ENCODE measurements at regions not wholly inside any gene's neighbourhood (a gene's known extent, or its start where the extent isn't known, plus 50 kb on each side); places are given as distances from the start of the nearest gene placed in this dataset.
A peak's percentile ranks its signal among the peaks of the same experiment; 100 is the strongest.

DNA sequence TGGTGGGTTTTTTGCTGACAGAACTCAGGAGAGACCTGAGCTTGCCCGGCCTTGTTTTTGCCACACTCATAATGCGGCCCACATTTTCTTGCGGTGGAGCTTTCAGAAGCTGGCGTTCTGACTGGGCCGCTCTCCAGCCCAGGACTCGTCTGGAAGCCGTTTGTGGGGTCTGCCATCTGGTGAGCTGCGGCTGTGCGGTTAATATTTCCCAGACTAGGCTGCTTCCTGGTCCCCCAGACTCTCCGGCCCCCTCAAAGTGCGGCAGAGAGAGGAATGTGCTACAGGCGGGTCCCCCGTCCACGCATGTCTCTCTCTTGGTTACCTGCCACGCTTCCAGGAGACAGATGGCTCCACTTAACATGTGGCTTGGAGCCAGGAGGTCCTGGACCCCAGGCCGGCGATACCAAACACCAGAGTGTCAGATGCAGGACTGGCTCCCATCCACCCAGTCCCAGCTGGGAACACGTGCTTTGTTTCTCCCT lies 128.9 kb upstream of the PMEPA1 start:
- no peak for DNase-seq

DNA sequence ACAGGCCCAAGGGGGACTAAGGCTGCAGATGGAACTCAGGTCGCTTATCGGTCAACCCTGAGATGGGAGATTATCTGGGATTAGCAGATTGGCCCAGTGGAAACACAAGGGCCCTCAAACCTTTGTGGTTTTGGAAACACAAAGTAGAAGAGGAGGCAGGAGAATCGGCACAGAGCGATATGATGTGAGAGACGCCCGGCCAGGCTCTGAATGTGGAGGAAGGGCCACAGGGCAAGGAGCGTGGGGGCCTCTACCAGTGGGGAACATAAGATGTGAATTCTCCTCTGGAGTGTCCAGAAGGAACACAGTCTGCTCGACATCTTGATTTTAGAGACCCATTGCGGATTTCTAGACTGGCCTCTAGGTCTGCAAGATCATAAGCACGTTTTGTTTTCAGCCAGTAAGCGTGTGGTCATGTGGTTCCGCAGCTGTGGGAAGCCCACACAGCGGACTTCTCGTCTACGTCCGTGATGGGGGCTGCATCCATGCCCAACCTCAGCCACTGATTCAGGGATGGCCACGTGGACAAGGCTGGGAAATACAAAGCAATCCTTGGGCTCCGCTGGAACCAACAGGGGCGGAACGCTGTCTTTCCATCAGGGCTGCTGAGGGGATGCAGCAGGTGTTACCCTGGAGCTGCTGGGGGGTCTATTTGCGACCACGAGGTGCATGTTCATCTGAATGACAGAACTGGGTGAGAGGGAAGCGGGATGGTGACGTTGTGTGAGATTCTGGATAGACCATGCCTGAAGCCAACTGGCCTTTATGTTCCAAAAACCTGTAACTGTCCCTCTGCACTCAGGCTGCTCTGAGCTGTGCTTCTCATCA lies 127.6 kb upstream of the PMEPA1 start:
- DNase-seq: no peak

DNA sequence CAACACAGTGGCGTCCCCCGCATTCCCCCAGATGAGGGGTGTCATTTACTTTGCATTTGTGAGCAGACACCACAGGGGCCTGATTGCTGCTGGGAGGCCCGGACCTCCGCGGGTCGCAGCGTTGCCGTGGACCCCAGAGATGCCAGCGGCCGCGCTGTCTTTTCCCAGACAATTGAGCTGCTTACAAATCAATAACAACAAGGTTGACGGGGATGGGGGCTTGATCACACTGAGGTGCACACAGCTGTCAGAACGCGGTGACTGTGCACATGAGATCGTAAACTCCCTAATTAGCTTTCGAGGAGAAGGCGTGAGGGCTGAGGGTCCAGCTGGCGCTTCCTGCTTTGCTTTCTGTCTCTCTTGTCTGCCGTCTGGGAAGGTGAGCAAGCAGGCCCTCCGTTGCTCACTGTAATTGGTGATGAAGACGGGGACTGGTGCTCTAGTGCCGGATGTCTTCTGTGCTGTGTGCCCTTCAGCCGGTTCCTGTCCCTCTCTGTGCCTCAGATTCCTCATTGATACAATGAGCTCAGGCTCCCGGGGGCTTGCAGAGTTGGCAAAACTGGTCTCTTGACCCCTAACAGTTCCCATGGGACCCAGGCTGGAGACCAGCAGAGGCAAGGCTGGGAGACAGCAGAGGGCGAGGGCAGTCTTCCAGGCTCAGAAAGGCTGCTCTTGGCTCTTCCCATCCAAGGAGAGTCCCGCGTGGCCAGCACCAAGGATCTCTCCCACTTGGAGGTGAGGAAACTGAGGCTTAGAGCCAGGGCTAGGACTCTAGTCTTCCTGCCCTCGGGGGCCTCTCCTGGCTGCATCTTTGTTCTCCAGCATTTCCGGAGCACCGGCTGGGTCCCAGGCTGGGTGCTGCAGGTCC lies 126.0 kb upstream of the PMEPA1 start:
- DNase-seq: peak; percentile 27

DNA sequence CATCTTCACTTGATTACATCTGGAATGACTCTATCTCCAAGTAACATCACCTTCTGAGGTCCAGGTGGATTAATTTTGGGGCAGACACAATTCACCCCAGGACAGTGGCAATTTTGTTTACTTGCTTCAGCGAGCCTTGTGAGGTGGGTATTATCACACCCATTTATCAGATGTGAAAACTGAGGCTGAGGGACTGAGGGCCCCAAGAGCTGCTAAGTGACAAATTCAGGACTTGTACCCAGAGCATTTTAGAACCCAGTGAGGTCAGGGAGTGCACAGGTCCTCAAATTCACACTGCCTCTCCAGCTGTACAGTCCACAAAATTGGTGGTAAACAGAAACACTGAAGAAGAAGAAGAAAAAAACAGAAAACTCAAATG lies 125.2 kb upstream of the PMEPA1 start:
- DNase-seq: no peak

DNA sequence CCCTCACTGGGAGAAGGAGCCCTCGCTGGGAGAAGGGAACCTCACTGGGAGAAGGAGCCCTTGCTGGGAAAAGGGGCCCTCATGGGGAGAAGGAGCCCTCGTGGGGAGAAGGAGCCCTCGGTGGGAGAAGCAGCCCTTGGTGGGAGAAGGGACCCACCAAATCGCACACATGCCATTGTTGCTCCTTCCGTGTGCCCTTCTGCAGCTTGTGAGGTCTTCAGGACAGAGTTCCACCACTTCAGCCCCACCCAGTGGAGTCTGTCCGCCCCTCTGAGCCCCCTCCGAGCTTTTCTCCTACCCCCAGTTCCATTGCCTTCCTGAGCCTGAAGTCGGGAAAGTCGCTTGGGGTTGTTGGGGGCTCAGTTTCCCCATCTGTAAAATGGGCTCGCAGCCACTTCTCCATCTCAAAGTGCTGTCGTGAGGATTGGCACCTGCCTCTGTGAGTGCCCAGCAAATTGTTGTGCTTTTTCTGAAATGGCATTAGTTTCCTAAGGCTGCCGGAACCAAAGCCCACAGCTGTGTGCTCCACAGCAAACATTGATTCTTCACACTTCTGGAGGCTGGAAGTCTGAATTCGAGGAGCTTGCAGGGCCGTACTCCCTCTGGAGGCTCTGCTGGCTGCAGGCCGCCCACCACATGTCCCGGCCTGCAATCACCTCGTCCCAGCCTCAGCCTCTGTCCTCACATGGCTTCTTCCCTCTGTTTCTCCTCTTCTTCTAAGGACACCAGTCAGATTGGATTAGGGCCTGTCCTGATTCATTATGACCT lies 124.7 kb upstream of the PMEPA1 start:
- DNase-seq: no peak

DNA sequence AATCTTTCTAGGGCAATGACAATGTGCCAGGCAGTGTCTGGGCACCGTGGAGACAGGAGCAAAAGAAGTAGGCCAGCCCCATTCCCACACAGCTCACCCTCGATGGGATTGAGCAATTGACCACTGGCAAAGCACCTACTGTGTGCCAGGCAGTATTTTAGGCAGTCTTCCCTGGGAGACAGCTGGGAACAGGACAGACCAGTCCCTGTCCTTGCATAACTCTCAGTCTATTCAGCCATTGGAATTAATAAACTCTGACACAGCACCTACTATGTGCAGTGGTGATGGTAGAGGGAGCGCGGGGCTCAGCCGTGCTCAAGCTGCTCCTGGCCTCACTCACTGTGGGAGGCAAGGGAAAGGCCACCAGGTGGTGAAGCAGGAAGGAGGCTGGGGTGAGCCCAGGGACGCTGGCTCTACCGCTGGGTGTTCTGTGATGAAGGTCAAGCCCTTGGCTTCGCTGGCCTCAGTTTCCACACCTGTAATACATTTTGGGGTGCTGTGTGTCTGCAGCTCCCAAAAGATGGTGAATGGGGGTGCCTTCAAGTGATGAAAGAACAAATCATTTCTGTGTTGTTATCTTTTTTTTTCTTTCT lies 122.3 kb upstream of the PMEPA1 start:
- no peak for DNase-seq

DNA sequence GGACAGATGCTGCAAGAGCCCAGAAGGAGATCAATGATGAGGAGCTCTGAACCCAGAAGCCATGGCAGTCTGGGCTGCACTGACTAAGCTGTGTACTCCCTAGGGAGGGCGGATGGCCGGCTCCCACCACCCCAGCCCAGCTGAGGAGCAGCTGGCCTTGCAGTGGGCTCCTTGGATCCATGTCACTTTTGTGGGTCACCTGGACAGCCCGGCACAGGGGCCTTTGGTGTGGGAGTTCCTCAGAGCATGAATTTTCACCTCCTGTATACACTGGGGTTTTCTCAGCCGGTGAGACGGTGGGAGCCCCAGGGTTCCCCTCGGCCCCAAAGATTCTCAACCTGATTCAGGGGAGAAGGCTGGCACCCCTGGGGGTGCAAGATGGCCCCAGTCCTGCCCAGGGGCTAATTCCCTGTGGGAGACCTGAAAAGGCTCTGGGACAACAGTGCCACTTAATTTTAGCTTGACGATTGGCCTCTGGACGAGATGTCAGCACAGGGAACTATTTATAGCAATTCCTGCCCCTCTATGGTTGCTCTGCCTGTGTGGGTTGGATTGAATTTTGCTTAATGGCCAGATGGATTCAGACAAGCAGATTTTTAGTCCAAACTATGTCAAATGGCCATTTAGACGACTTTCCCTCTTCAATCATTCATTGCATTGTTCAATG lies 121.6 kb upstream of the PMEPA1 start:
- no peak for DNase-seq

DNA sequence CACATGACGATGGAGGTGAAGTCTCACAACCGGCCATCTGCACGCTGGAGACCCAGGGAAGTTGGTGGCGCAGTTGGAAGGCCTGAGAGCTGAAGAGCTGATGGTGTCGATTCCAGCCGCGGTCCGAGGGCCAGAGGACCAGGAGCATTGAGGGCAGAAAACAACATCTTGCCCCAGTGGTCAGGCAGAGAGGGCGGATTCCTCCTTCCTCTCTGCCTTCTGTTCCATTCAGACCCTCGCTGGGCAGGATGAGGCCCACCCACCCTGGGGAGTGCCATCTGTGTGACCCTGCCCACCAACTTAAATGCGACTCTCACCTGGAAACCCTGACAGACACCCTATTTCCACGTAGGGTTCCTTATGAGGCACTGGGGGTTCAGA lies 120.7 kb upstream of the PMEPA1 start:
- no peak for DNase-seq

DNA sequence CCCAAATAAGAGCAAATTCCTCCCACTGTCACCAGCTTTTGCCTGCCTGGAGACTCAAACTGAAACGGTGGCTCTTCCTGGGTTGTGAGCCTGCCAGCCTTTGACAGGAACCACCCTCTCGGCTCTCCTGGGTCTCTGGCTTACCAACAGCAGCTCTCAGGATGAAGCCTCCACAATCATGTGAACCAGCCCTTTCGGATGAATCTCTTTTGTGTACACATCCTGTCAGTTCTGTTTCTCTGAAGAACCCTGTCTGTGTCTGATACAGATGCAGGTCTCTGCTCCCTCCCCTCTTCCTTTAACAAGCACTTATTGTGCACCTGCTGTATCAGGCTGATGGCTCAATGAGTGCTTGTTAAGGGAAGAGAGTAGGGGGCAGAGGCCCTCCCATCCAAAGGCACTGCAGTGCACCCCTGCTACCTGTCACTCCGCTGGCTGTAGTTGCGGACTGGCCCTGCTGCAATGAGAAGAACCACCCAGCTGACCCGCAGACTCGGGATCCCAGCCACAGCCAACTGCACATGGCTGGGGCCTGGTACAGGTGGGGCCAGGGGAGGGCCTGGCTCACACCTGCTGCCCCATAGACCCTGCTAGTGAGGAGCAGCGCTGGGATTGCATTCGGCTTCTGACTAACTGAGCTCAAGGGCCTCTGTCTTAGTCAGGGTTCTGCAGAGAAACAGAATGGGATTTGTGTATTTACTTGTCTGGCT lies 120.1 kb upstream of the PMEPA1 start:
- DNase-seq: no peak

DNA sequence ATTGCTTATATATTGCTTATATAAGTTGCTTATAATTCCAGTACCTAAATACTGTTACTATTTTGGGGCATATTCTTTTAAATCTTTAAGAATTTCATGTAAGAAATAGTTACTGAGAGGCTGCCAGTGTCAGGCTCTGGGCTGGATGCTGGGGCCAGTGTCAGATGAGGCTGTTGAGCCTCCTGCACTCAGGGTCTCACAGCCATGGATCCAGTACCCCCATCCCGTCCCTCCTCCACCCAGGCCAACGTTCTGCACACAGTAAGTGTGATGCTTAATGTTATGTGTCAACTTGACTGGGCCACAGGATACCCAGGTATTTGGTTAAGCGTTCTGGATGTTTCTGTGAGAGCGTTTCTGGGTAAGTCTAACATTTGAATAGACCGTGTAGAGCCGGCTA lies 119.5 kb upstream of the PMEPA1 start:
- DNase-seq: no peak

DNA sequence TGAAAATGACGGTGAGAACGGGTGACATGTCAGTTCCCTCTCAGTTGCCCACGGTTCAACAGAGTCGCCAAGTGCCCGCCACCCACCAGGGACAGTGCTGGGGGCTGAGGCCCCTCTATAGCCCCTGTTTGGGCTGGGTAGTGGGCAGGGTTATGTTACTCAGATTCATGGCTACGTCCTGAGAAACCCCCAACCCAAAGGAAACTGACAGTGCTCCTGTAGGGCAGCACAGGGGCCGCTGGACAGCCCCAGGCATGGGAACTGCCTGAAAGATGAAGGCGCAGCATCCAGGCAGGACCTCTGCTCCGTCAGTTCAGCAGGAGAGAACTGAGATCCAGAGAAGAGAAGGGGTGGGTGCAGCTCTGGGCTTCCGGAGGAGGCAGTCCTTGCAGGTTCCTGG lies 118.9 kb upstream of the PMEPA1 start:
- DNase-seq: no peak

DNA sequence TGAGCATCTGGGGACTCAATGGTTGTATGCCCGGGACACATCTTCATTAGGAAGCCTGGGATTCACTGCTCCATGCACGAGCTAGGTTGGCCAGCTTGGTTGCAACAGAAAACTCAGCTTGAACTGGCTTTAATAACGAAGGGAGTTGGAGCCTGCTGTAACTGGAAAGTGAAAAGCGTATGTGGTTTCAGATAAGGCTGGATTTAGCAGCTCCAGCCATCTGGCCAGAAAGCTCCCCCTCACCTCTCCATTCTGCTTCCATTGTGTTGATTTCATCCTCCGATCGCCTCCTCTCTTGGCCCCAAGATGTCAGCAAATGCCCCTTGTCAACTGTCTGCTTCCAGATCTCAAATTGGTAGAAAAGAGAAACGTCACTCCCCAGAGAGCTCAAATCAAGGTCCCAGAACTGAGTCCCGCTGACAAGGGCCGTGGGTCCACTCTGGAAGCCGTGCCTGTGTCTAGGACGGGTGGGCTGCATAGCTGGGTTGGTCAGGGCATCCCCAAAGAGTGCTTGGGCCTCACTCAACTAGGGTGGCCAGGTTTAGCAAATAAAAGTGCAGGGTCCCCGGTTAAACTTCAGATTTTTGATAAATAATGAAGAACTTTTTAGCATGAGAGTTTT lies 117.0 kb upstream of the PMEPA1 start:
- no peak for DNase-seq

DNA sequence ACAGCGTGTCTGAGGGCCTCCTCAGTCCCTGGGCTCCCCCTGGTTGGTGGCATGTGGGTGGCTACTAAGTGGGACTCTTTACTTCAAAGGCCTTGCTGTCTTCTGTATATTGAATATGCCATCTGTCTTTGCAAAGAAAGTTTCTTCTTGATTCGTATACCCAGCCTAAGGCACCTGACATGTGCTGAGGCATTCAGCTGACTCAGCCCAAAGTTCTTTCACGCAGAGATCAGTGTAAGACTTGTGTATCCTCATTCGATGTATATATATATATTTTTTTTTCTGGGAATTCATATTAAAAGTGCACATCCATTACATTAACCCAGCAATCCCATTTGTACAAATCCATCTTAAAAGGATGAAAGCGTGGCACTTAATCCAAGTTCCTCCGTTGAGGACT lies 115.1 kb upstream of the PMEPA1 start:
- DNase-seq: no peak

DNA sequence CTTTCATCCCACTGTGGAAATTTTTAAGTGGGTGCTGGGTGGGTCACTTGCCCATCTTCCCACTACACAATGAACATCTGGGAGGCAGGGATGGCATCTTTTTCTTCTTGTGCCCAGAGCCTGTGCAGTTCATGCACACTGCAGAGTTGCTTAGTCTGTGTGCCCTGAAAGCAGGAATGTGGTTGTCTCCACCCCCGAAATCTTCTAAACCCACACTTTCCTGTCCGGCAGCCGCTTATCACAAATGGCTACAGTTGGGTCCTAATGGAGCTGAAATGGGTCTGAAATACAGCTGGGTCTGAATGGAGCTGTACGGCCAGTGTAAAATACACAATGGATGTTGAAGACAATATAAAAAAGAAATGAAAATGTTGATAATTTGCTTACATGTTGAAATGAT lies 112.1 kb upstream of the PMEPA1 start:
- DNase-seq: no peak

DNA sequence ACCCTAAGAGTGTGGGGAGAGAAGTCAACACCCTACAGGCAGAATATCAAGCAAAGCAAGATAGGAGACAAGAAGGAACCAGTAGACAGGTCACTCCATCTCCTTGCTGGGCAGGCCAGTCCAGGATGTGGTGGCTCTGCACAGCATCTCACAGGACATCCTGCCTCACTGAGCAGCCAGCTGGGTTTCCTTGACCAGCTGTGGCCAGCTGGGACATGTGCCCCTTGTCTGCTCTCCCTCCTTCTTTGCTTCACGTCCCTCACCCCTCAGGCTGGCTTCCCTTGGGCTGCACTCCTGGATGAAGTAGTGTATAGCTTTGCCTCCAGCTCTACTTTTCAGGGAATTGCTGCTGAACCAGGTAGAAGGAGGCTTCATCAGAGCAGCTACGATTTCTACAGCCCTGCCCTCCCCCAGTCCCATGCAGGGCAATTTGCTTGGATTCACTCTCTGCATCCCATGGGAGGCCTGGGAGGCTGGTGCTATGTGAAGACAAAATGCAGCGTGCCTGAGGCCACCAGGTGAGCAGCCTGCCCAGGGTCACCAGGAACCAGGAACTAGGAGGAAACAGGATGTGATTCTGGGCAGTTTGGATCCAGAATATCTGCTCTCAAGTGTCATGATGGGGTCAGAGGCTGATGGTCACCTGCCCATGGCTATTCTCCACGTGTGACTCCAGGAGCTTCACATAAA lies 110.0 kb upstream of the PMEPA1 start:
- no peak for DNase-seq

DNA sequence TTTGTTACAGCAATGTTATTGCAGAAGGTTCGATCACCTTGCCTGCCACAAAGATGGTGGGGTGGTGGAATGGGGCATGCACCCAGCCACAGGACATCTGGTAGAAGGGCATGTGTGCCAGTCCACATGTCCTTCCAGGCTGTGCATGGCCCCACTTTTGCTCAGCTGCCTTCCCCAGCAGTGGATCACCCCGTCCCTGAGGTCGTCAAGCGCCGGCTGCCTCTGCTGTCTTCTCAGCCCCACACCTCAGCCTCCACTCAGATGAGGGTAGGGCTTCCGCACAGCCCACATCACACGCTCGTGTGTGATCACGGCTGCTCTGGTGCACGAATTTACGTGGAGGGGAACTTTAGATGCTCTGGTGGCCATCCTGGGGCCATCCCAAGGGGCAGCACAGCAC lies 109.5 kb upstream of the PMEPA1 start:
- no peak for DNase-seq

DNA sequence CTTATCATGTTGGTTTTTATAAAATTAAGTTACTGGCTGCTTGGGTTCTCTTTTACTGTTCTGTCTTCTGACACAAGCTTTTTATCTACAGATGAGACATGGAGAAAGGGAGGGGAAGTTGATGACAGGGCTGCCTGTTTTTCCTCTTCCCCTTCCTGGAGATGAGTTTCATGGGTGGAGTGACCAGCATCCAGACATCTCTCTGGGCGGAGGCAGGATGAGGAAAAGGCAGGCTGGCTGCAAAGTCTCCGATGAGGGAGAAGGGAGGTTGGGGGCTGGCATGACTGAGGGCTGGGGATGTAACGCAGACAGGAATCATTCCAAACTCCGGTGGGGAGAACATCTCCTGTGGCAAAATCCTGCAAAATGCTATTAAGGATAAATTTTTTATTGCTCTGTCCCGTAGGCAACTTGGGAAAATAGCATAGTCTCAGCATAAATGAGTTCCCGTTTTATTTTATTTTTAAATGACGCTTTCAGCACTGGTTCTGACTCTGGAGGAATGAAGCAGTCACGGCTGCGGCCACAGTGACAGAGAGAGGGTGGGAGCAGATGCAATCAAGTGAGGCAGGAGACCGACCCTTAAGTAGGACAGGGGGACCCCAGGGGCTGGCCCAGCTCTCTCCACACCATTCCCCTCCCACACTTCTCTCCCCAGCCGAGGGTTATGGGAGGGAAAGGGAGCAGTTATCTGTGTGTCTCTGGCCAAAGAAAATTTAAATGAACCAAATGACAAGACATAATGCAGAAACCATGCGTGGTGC lies 108.8 kb upstream of the PMEPA1 start:
- DNase-seq: no peak

DNA sequence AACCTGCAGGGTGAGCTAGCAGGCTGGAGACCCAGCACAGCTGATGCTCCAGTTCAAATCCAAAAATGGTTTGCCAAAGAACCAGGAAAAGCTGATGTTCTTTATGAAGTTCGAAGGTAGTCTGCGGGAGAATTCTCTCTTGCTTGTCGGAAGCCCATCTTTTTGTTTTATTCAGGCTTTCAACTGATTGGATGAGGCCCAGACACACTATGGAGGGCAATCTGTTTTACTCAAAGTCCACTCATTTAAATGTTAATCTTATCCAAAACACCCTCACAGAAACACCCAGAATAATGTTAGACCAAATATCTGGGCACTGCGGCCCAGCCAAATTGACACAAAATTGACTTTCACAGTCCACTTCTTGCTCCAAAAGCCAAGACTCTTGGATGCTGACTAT lies 105.6 kb upstream of the PMEPA1 start:
- DNase-seq: no peak

DNA sequence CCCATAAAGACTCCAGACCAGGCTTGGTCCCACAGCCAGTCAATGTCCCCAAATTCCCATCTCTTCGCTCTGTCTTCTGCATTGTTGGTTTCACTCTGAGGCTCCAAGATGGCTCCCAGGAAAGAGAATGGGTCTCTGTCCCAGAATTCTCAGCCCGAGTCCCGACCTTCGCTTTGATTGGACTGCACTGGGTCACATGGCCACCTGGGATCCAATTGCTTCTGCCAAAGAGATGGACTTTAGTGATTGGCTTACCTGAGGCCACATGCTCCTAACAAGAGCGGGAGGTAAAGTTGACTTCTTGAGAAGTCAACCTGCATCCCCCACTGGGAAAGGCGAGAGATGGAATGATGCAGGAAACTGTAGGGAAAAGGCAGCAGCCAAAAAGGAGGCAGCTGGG lies 104.7 kb upstream of the PMEPA1 start:
- no peak for DNase-seq

Data from NCI-H1417 treated with DMSO at 0.1 percent for 48 hours (cell line).